ENCODE measurements at regions not wholly inside any gene's neighbourhood (a gene's known extent, or its start where the extent isn't known, plus 50 kb on each side); places are given as distances from the start of the nearest gene placed in this dataset.
"Not testable (repeated sequence)": the region's sequence is repeated elsewhere in the genome, so short reads cannot be mapped to it uniquely, and the experiment has no call there.

DNA sequence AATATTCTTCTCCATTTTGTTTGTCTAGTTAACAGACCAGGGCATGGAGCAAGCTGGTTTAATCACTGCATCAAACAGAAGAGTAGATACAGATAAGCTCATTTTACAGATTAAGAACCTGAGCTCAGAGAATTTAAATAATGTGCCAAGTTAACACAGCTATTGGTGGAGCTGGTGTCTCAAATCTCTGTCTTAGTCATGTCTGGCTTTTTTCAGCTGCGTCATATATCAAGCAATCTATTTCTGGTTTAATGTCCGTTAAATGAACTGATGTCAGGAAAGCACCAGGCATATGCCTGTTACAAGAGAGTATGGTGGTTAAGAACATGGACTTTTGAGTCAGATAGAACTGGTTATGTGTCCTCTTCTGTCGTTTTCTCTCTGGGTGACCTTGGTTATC, 79.8 kb upstream of the ADGRA3 start:
- peak; percentile 20 for DNase-seq
- H3K36me3 ChIP-seq, result no peaks in the 10 kb centered on the region
- peak overlapping the region; percentile 15; the same call in 1 of the 2 replicates for H3K27ac ChIP-seq
- TF ChIP-seq, protein P1, sequence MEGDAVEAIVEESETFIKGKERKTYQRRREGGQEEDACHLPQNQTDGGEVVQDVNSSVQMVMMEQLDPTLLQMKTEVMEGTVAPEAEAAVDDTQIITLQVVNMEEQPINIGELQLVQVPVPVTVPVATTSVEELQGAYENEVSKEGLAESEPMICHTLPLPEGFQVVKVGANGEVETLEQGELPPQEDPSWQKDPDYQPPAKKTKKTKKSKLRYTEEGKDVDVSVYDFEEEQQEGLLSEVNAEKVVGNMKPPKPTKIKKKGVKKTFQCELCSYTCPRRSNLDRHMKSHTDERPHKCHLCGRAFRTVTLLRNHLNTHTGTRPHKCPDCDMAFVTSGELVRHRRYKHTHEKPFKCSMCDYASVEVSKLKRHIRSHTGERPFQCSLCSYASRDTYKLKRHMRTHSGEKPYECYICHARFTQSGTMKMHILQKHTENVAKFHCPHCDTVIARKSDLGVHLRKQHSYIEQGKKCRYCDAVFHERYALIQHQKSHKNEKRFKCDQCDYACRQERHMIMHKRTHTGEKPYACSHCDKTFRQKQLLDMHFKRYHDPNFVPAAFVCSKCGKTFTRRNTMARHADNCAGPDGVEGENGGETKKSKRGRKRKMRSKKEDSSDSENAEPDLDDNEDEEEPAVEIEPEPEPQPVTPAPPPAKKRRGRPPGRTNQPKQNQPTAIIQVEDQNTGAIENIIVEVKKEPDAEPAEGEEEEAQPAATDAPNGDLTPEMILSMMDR (IDR thresholded peaks at IDR 0.05; ENCODE audit: low read depth, low read length), result no peak
- no peak overlapping the region for H3K4me3 ChIP-seq (ENCODE audit: low read depth, low read length)
- H3K27me3 ChIP-seq (ENCODE audit: insufficient read depth, low read depth, severe bottlenecking), result no peaks in the 10 kb centered on the region
- peaks cover 7% of the 10 kb centered on the region for H3K9me3 ChIP-seq (ENCODE audit: severe bottlenecking)

DNA sequence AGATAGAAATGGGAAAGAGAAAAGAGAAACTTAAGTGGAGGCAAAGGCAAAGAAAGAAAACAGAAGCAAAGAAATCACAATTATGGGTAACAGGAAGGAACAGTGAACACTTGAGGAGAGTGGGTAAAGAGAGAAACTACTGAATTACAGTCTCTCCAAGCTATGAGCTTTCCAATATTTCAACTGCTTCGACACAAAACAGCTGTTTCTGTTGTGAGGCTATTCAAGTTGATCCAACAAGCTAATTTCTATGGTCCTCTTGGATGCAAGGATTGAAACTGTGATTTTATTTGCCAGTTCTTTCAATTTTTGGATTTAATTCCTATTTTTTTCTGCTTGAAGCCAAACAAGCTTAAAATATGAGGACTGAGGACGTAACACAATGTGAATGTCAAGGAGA, 80.5 kb upstream of the ADGRA3 start:
- no peaks in the 10 kb centered on the region for H3K36me3 ChIP-seq
- DNase-seq, result no peak
- H3K9me3 ChIP-seq (ENCODE audit: severe bottlenecking), result peaks cover 7% of the 10 kb centered on the region
- TF ChIP-seq, protein P1 (IDR thresholded peaks at IDR 0.05; ENCODE audit: low read depth, low read length), result no peak
- H3K27me3 ChIP-seq (ENCODE audit: insufficient read depth, low read depth, severe bottlenecking), result no peaks in the 10 kb centered on the region
- H3K4me3 ChIP-seq (ENCODE audit: low read depth, low read length), result no peak overlapping the region
- H3K27ac ChIP-seq, result no peak overlapping the region

- no peak overlapping the region for H3K4me3 ChIP-seq (ENCODE audit: low read depth, low read length)
- TF ChIP-seq, protein P1 (IDR thresholded peaks at IDR 0.05; ENCODE audit: low read depth, low read length), result no peak
- H3K27ac ChIP-seq, result peak overlapping the region; percentile 50; the same call in 1 of the 2 replicates
- DNase-seq, result no peak
- H3K36me3 ChIP-seq, result no peaks in the 10 kb centered on the region
- H3K9me3 ChIP-seq (ENCODE audit: severe bottlenecking), result peaks cover 7% of the 10 kb centered on the region
- no peaks in the 10 kb centered on the region for H3K27me3 ChIP-seq (ENCODE audit: insufficient read depth, low read depth, severe bottlenecking)
These were observed 81.6 kb upstream of the ADGRA3 start for GRCh38 chr4:22597471-22597870.

- H3K4me3 ChIP-seq (ENCODE audit: low read depth, low read length); H3K36me3 ChIP-seq; H3K27me3 ChIP-seq (ENCODE audit: insufficient read depth, low read depth, severe bottlenecking); H3K9me3 ChIP-seq (ENCODE audit: severe bottlenecking): not testable (repeated sequence)
- peak; percentile 52 for DNase-seq
- peak overlapping the region; percentile 50 for H3K27ac ChIP-seq
These were observed 82.5 kb upstream of the ADGRA3 start for GRCh38 chr4:22598113-22599047.

DNA sequence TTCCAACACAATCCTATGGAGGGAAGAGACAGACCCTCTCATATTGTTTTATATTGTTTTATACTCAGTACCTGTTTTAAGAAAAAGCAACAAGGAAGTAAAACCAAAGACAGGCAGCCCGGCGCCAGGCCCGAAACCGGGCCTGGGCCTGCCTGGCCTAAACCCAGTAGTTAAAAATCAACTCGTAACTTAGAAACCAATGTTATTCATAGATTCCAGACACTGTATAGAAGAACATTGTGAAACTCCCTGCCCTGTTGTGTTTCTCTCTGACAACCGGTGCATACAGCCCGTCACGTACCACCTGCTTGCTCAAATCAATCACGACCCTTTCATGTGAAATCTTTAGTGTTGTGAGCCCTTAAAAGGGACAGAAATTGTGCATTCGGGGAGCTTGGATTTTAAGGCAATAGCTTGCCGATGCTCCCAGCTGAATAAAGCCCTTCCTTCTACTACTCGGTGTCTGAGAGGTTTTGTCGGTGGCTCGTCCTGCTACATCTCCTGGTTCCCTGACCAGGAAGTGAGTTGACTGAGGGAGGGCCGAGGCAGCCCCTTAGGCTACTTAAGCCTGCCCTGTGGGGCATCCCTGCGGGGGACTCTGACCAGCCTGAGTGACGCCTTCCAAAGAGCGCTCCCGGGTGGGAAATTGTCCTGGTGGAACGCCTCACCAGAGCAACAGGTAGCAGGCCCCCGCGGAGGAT, 83.5 kb upstream of the ADGRA3 start:
- not testable (repeated sequence) for DNase-seq; H3K4me3 ChIP-seq (ENCODE audit: low read depth, low read length); H3K36me3 ChIP-seq; H3K27me3 ChIP-seq (ENCODE audit: insufficient read depth, low read depth, severe bottlenecking); H3K9me3 ChIP-seq (ENCODE audit: severe bottlenecking); H3K27ac ChIP-seq

DNA sequence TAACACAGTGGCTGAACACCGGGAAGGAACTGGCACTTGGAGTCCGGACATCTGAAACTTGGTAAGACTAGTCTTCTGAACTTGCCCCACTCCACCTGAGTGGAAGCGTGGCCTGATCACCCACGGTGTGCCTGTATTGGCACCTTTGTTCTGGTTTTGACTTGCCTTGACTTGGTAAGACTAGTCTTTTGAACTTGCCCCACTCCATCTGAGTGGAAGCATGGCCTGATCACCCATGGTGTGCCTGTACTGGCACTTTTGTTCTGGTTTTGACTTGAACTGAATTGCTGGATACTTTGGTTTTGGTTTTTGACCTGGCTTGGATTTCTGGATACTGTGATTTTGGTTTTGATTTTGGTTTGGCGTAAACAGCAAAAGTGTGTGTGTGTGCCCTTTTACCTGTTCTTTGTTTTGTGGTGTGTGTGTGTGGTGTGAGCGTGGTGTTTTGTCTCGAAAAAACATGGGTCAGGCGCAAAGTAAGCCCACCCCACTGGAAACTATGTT, 84.1 kb upstream of the ADGRA3 start:
- H3K27ac ChIP-seq; DNase-seq; H3K4me3 ChIP-seq (ENCODE audit: low read depth, low read length); H3K36me3 ChIP-seq; H3K9me3 ChIP-seq (ENCODE audit: severe bottlenecking); H3K27me3 ChIP-seq (ENCODE audit: insufficient read depth, low read depth, severe bottlenecking): not testable (repeated sequence)

GRCh38 chr4:22601638-22602037, 85.8 kb upstream of the ADGRA3 start:
- H3K36me3 ChIP-seq; H3K27ac ChIP-seq; DNase-seq; H3K27me3 ChIP-seq (ENCODE audit: insufficient read depth, low read depth, severe bottlenecking); H3K4me3 ChIP-seq (ENCODE audit: low read depth, low read length); H3K9me3 ChIP-seq (ENCODE audit: severe bottlenecking): not testable (repeated sequence)
